ENCODE measurements at regions not wholly inside any gene's neighbourhood (a gene's known extent, or its start where the extent isn't known, plus 50 kb on each side); places are given as distances from the start of the nearest gene placed in this dataset.

GRCh38 chr4:45072981-45073380 lies 346.6 kb upstream of the GNPDA2 start:
- Histone ChIP-seq H3K36me3 (no peaks in the 10 kb centered on the region), H3K27me3 (no peaks in the 10 kb centered on the region), H3K9me3 (no peaks in the 10 kb centered on the region), H3K4me3 (replicated peaks in 1 of 3) (no peak overlapping the region), H3K4me1 (no peaks in the 10 kb centered on the region), H3K27ac (no peak overlapping the region)
- 85 to 87% methylated on average over 3 of the region's 3 CpGs for WGBS, 2 donors
- intact Hi-C loops (cut with DNase I): no loop called here
- no peak for DNase-seq
- TF ChIP-seq POLR2A (IDR thresholded peaks at IDR 0.05) (no peak), CTCF (IDR thresholded peaks at IDR 0.05) (no peak)

- Histone ChIP-seq H3K27ac (no peak overlapping the region), H3K36me3 (no peaks in the 10 kb centered on the region), H3K9me3 (no peaks in the 10 kb centered on the region), H3K27me3 (no peaks in the 10 kb centered on the region), H3K4me3 (replicated peaks in 1 of 3) (no peak overlapping the region), H3K4me1 (no peaks in the 10 kb centered on the region)
- intact Hi-C loops (cut with DNase I): no loop called here
- DNase-seq: no peak
- WGBS, 2 donors: 84 to 87% methylated on average over 7 of the region's 7 CpGs
- TF ChIP-seq CTCF (IDR thresholded peaks at IDR 0.05): no peak
- no peak for TF ChIP-seq POLR2A (IDR thresholded peaks at IDR 0.05)
Observed at GRCh38 chr4:45064741-45065140, 338.4 kb upstream of the GNPDA2 start.

- WGBS, 2 donors: 19% methylated on average over 1 of the region's 1 CpG
- H3K27me3 ChIP-seq: no peaks in the 10 kb centered on the region
- intact Hi-C loops (cut with DNase I): no loop called here
- H3K4me3 ChIP-seq (replicated peaks in 1 of 3): no peak overlapping the region
- no peak overlapping the region for H3K27ac ChIP-seq
- H3K4me1 ChIP-seq: no peaks in the 10 kb centered on the region
- no peak for DNase-seq
- no peaks in the 10 kb centered on the region for H3K9me3 ChIP-seq
- TF ChIP-seq CTCF (IDR thresholded peaks at IDR 0.05) (no peak), POLR2A (IDR thresholded peaks at IDR 0.05) (no peak)
- no peaks in the 10 kb centered on the region for H3K36me3 ChIP-seq
Observed at GRCh38 chr4:45063696-45064095, 337.3 kb upstream of the GNPDA2 start.

- Histone ChIP-seq H3K27me3 (no peaks in the 10 kb centered on the region), H3K36me3 (no peaks in the 10 kb centered on the region), H3K4me3 (replicated peaks in 1 of 3) (no peak overlapping the region), H3K27ac (no peak overlapping the region), H3K4me1 (no peaks in the 10 kb centered on the region), H3K9me3 (no peaks in the 10 kb centered on the region)
- intact Hi-C loops (cut with DNase I): no loop called here
- WGBS, 2 donors: 58 to 77% methylated on average over 1 of the region's 1 CpG
- TF ChIP-seq CTCF (IDR thresholded peaks at IDR 0.05) (no peak), POLR2A (IDR thresholded peaks at IDR 0.05) (no peak)
- DNase-seq: no peak
Observed at GRCh38 chr4:45062935-45063545, 336.7 kb upstream of the GNPDA2 start.

- no peaks in the 10 kb centered on the region for H3K9me3 ChIP-seq
- H3K27me3 ChIP-seq: no peaks in the 10 kb centered on the region
- no peak for DNase-seq
- H3K36me3 ChIP-seq: no peaks in the 10 kb centered on the region
- no peaks in the 10 kb centered on the region for H3K4me1 ChIP-seq
- intact Hi-C loops (cut with DNase I): no loop called here
- H3K27ac ChIP-seq: no peak overlapping the region
- WGBS, 2 donors: 36 to 60% methylated on average over 2 of the region's 2 CpGs
- no peak for TF ChIP-seq CTCF (IDR thresholded peaks at IDR 0.05)
- no peak for TF ChIP-seq POLR2A (IDR thresholded peaks at IDR 0.05)
- H3K4me3 ChIP-seq (replicated peaks in 1 of 3): no peak overlapping the region
Observed at GRCh38 chr4:45043911-45044310, 317.6 kb upstream of the GNPDA2 start.
